IMR-90 (cell line): ENCODE measurements at regions not wholly inside any gene's neighbourhood (a gene's known extent, or its start where the extent isn't known, plus 50 kb on each side); places are given as distances from the start of the nearest gene placed in this dataset.

Source experiments
- ATAC-seq: fragments of 200-7000 bp; cut with Tn5 transposase; 2 replicates; pipeline ENCODE4 v1.9.1; 2020; ENCODE audit warnings: low read depth, mild to moderate bottlenecking, moderate library complexity
- BruUV-seq: library from RNA; stranded (reverse); fragments of 400-500 nt; replicated peaks from 2 replicates; lab custom pipeline; 2021; lab: Mats Ljungman, UMichigan
- CTCF ChIA-PET: fragments of 300-600 bp; formaldehyde crosslinking; extraction: SDS; loops from one replicate; lab custom pipeline; 2021; ENCODE audit warnings: antibody characterized with exemption; lab: Yijun Ruan, JAX
- POLR2A ChIA-PET: fragments of 300-600 bp; sonication (Branson Sonifier 250); formaldehyde crosslinking; loops from one replicate; lab custom pipeline; 2022; ENCODE audit warnings: antibody characterized with exemption; ENCODE audit not compliant: unreplicated experiment; lab: Charles Lee
- DNase-seq: peaks from one replicate; pipeline ENCODE4 v3.0.0; 2013
- H2AFZ ChIP-seq: replicated peaks from 2 replicates; pipeline ENCODE3; 2013; ENCODE audit warnings: low read length, mild to moderate bottlenecking; ENCODE audit not compliant: poor library complexity
- H2AK5ac ChIP-seq: 2 replicates; pipeline ENCODE4 v1.6.1; 2013; ENCODE audit warnings: low read depth, low read length, inconsistent platforms
- H2AK9ac ChIP-seq: replicated peaks from 2 replicates; pipeline ENCODE3; 2013; ENCODE audit warnings: mild to moderate bottlenecking, low read depth, low read length, moderate library complexity; ENCODE audit not compliant: poor library complexity
- H2BK120ac ChIP-seq: 2 replicates; pipeline ENCODE4 v1.6.1; 2013; ENCODE audit warnings: low read depth, low read length, inconsistent platforms
- H2BK15ac ChIP-seq: 3 replicates; pipeline ENCODE4 v1.6.1; 2013; ENCODE audit warnings: low read depth, low read length, inconsistent platforms
- H2BK20ac ChIP-seq: 2 replicates; pipeline ENCODE4 v1.6.1; 2013; ENCODE audit warnings: low read depth, mild to moderate bottlenecking, inconsistent platforms, low read length, moderate library complexity
- H2BK5ac ChIP-seq: 2 replicates; pipeline ENCODE4 v1.6.1; 2013; ENCODE audit warnings: mild to moderate bottlenecking, low read depth, low read length, inconsistent platforms; ENCODE audit not compliant: poor library complexity, severe bottlenecking
- H3K14ac ChIP-seq: replicated peaks from 2 replicates; pipeline ENCODE4 v1.6.1; 2013; ENCODE audit warnings: low read depth, low read length, inconsistent platforms
- H3K18ac ChIP-seq: 2 replicates; pipeline ENCODE4 v1.6.1; 2013; ENCODE audit warnings: low read depth, low read length, control low read depth
- H3K23ac ChIP-seq: 2 replicates; pipeline ENCODE4 v1.6.1; 2013; ENCODE audit warnings: low read depth, low read length, inconsistent platforms
- H3K27ac ChIP-seq: 2 replicates; pipeline ENCODE4 v1.5.1; 2013; ENCODE audit warnings: mild to moderate bottlenecking, control low read depth, low read length; ENCODE audit not compliant: insufficient read depth
- H3K27me3 ChIP-seq: 2 replicates; pipeline ENCODE4 v1.6.1; 2013; ENCODE audit warnings: low read length; ENCODE audit not compliant: control insufficient read depth, insufficient read depth
- H3K36me3 ChIP-seq: 2 replicates; pipeline ENCODE4 v1.6.1; 2013; ENCODE audit warnings: low read length, mixed read lengths; ENCODE audit not compliant: control insufficient read depth, insufficient read depth
- H3K4ac ChIP-seq: 2 replicates; pipeline ENCODE4 v1.6.1; 2013; ENCODE audit warnings: low read depth, low read length, inconsistent platforms
- H3K4me1 ChIP-seq: 2 replicates; pipeline ENCODE4 v1.6.1; 2013; ENCODE audit warnings: low read length, mixed read lengths; ENCODE audit not compliant: control insufficient read depth, insufficient read depth
- H3K4me2 ChIP-seq: 2 replicates; pipeline ENCODE4 v1.6.1; 2013; ENCODE audit warnings: low read depth, mild to moderate bottlenecking, control low read depth, low read length, moderate library complexity
- H3K4me3 ChIP-seq: 2 replicates; pipeline ENCODE4 v1.5.1; 2013; ENCODE audit warnings: low read depth, mild to moderate bottlenecking, control low read depth, low read length, moderate library complexity; ENCODE audit not compliant: insufficient read depth
- H3K56ac ChIP-seq: 2 replicates; pipeline ENCODE4 v1.6.1; 2013; ENCODE audit warnings: low read length, inconsistent platforms; ENCODE audit not compliant: insufficient read depth; ENCODE audit errors: extremely low read depth
- H3K79me1 ChIP-seq, 2 experiments: 2 replicates each; pipeline ENCODE4 v1.6.1; 2013; ENCODE audit warnings: low read length in 2 of 2, inconsistent platforms in 1 of 2, low read depth in 1 of 2
- H3K9ac ChIP-seq: 2 replicates; pipeline ENCODE4 v1.6.1; 2013; ENCODE audit warnings: low read depth, low read length, control low read depth
- H3K9me1 ChIP-seq: 2 replicates; pipeline ENCODE4 v1.6.1; 2013; ENCODE audit warnings: low read length, inconsistent platforms; ENCODE audit not compliant: insufficient read depth
- H3K9me3 ChIP-seq: 2 replicates; pipeline ENCODE4 v1.6.1; 2013; ENCODE audit warnings: low read length; ENCODE audit not compliant: control insufficient read depth, insufficient read depth
- H4K20me1 ChIP-seq: 2 replicates; pipeline ENCODE4 v1.6.1; 2013; ENCODE audit warnings: low read length, inconsistent platforms; ENCODE audit not compliant: insufficient read depth
- H4K5ac ChIP-seq: 2 replicates; pipeline ENCODE4 v1.6.1; 2013; ENCODE audit warnings: mild to moderate bottlenecking, low read depth, low read length, control low read depth
- H4K8ac ChIP-seq, 2 experiments: 2 replicates each; pipeline ENCODE4 v1.6.1; 2013; ENCODE audit warnings: low read depth in 2 of 2, low read length in 2 of 2, control low read depth in 1 of 2, inconsistent platforms in 1 of 2
- H4K91ac ChIP-seq: 2 replicates; pipeline ENCODE4 v1.6.1; 2013; ENCODE audit warnings: low read depth, low read length, inconsistent platforms; ENCODE audit not compliant: insufficient read depth
- CEBPB ChIP-seq: IDR thresholded peaks from 2 replicates; pipeline ENCODE4 v1.6.1; 2012; ENCODE audit warnings: low read depth, low read length, improper control_type of control experiment
- CHD1 ChIP-seq: IDR thresholded peaks from 2 replicates; pipeline ENCODE4 v1.6.1; 2012; ENCODE audit warnings: low read depth, low read length, improper control_type of control experiment
- CTCF ChIP-seq: conservative IDR thresholded peaks from 2 replicates; pipeline ENCODE4 v1.5.1; 2012; ENCODE audit warnings: mild to moderate bottlenecking, low read depth, low read length, improper control_type of control experiment
- FOS ChIP-seq: fragments of 150-350 bp; IDR thresholded peaks from 2 replicates; pipeline ENCODE4 v1.6.1; 2016; ENCODE audit warnings: low read depth, low read length
- MAFK ChIP-seq: IDR thresholded peaks from 2 replicates; pipeline ENCODE4 v1.6.1; 2012; ENCODE audit warnings: low read depth, low read length, improper control_type of control experiment
- MAZ ChIP-seq: IDR thresholded peaks from 2 replicates; pipeline ENCODE4 v1.6.1; 2012; ENCODE audit warnings: low read depth, mild to moderate bottlenecking, low read length, improper control_type of control experiment, moderate library complexity, borderline replicate concordance
- MXI1 ChIP-seq: IDR thresholded peaks from 2 replicates; pipeline ENCODE4 v1.6.1; 2012; ENCODE audit warnings: low read depth, mild to moderate bottlenecking, low read length, moderate library complexity, borderline replicate concordance
- NFE2L2 ChIP-seq: fragments of 150-350 bp; IDR thresholded peaks from 2 replicates; pipeline ENCODE4 v1.6.1; 2016; ENCODE audit warnings: low read depth, mild to moderate bottlenecking, low read length
- POLR2A ChIP-seq: IDR thresholded peaks from 2 replicates; pipeline ENCODE4 v1.6.1; 2012; ENCODE audit warnings: mild to moderate bottlenecking, low read depth, low read length
- RCOR1 ChIP-seq: IDR thresholded peaks from 2 replicates; pipeline ENCODE4 v1.6.1; 2012; ENCODE audit warnings: mild to moderate bottlenecking, low read length, improper control_type of control experiment; ENCODE audit not compliant: insufficient replicate concordance
- SMC3 ChIP-seq: fragments of 150-350 bp; IDR thresholded peaks from 2 replicates; pipeline ENCODE4 v1.6.1; 2016; ENCODE audit warnings: low read depth, mild to moderate bottlenecking, antibody characterized with exemption, low read length, moderate library complexity
- USF2 ChIP-seq: fragments of 150-350 bp; IDR thresholded peaks from 2 replicates; pipeline ENCODE4 v1.6.1; 2017; ENCODE audit warnings: mild to moderate bottlenecking, antibody characterized with exemption, low read length, low read depth
- WGBS, 2 experiments: methylation state at CpG; one replicate each; pipeline versions ENCODE4 v1.1.5 to v1.1.7; 2013; ENCODE audit warnings: missing lambda C conversion rate in 2 of 2; ENCODE audit not compliant: insufficient read length in 1 of 2; ENCODE audit errors: extremely low coverage in 2 of 2; 5-methylcytosine and 5-hydroxymethylcytosine counted together
- dilution Hi-C: fragments of 300-500 bp; cut with HindIII; formaldehyde crosslinking; loops from one replicate; pipeline ENCODE4 v1.14.3; 2018; ENCODE audit warnings: low sequenced_read_pairs; ENCODE audit not compliant: unreplicated experiment
- in situ Hi-C: fragments of 300-500 bp; cut with MboI; formaldehyde crosslinking; loops from 3 replicates; pipeline ENCODE4 v1.14.3; 2019; ENCODE audit warnings: low sequenced_read_pairs, inconsistent platforms, mixed read lengths
- intact Hi-C: fragments of 100-400 bp; cut with micrococcal nuclease; formaldehyde crosslinking; loops from 2 replicates; pipeline ENCODE4 v1.10.0; 2022
- TF ChIP-seq, protein P1 (sequence below): fragments of 150-350 bp; IDR thresholded peaks from 2 replicates; pipeline ENCODE4 v1.6.1; 2016; ENCODE audit warnings: low read depth, mild to moderate bottlenecking, low read length, moderate library complexity, borderline replicate concordance

GRCh38 chr6:139480356-139481165 is 106.1 kb upstream of the CITED2 start:
- Histone ChIP-seq H3K18ac (no peak overlapping the region; the same call in 1 of the 2 replicates), H4K91ac (no peak overlapping the region), H3K4me3 (no peak overlapping the region), H4K5ac (no peak overlapping the region), H3K4ac (no peak overlapping the region), H2AFZ (no peak overlapping the region), H2AK5ac (no peak overlapping the region; the same call in 1 of the 2 replicates), H3K27me3 (no peaks in the 10 kb centered on the region), H4K20me1 (no peaks in the 10 kb centered on the region), H2BK5ac (no peak overlapping the region), H2AK9ac (no peak overlapping the region), H4K8ac (no peak overlapping the region; a peak in 1 of 4 replicates), H2BK15ac (no peak overlapping the region), H3K4me2 (no peak overlapping the region), H3K9ac (no peak overlapping the region), H3K9me3 (no peaks in the 10 kb centered on the region), H3K4me1 (no peaks in the 10 kb centered on the region; the same call in 1 of the 2 replicates), H3K36me3 (no peaks in the 10 kb centered on the region), H3K56ac (no peak overlapping the region), H2BK20ac (no peak overlapping the region), H3K27ac (no peak overlapping the region), H2BK120ac (no peak overlapping the region), H3K79me1 (no peaks in the 10 kb centered on the region), H3K14ac (no peak overlapping the region), H3K23ac (no peak overlapping the region), H3K9me1 (no peaks in the 10 kb centered on the region)
- ATAC-seq (no peak), DNase-seq (no peak)
- POLR2A ChIA-PET: no interaction called here
- no peak for TF ChIP-seq SMC3
- TF ChIP-seq RCOR1: no peak
- TF ChIP-seq CTCF: no peak
- no peak for TF ChIP-seq MAZ
- TF ChIP-seq, protein P1, sequence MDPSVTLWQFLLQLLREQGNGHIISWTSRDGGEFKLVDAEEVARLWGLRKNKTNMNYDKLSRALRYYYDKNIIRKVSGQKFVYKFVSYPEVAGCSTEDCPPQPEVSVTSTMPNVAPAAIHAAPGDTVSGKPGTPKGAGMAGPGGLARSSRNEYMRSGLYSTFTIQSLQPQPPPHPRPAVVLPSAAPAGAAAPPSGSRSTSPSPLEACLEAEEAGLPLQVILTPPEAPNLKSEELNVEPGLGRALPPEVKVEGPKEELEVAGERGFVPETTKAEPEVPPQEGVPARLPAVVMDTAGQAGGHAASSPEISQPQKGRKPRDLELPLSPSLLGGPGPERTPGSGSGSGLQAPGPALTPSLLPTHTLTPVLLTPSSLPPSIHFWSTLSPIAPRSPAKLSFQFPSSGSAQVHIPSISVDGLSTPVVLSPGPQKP: no peak
- TF ChIP-seq CHD1: no peak
- no peak for TF ChIP-seq USF2
- no peak for TF ChIP-seq NFE2L2
- TF ChIP-seq FOS: no peak
- TF ChIP-seq MXI1: no peak
- TF ChIP-seq POLR2A: no peak
- no peak for TF ChIP-seq CEBPB
- no peak for TF ChIP-seq MAFK
- 60% methylated on average over 2 of the region's 10 CpGs; no CpG with 5 or more reads in 1 of the 2 experiments for WGBS, 2 experiments
- dilution Hi-C loops (no loop called here), intact Hi-C loops (no loop called here), in situ Hi-C loops (no loop called here)
- no TSS peak for BruUV-seq
- CTCF ChIA-PET: no interaction called here
